Epithelial cell of proximal tubule (primary cell): ENCODE measurements at regions not wholly inside any gene's neighbourhood (a gene's known extent, or its start where the extent isn't known, plus 50 kb on each side); places are given as distances from the start of the nearest gene placed in this dataset.

ENCODE experiments used
- DNase-seq: peaks from one replicate; pipeline ENCODE4 v3.0.0-alpha.2; 2011; ENCODE audit warnings: low read depth
- H3K4me3 ChIP-seq: 2 replicates; pipeline ENCODE4 v1.5.1; 2011; ENCODE audit warnings: low read depth, mild to moderate bottlenecking, low read length
- TF ChIP-seq, protein P1 (sequence below): conservative IDR thresholded peaks from 2 replicates; pipeline ENCODE4 v1.5.1; 2012; ENCODE audit warnings: low read depth, mild to moderate bottlenecking, low read length

DNA sequence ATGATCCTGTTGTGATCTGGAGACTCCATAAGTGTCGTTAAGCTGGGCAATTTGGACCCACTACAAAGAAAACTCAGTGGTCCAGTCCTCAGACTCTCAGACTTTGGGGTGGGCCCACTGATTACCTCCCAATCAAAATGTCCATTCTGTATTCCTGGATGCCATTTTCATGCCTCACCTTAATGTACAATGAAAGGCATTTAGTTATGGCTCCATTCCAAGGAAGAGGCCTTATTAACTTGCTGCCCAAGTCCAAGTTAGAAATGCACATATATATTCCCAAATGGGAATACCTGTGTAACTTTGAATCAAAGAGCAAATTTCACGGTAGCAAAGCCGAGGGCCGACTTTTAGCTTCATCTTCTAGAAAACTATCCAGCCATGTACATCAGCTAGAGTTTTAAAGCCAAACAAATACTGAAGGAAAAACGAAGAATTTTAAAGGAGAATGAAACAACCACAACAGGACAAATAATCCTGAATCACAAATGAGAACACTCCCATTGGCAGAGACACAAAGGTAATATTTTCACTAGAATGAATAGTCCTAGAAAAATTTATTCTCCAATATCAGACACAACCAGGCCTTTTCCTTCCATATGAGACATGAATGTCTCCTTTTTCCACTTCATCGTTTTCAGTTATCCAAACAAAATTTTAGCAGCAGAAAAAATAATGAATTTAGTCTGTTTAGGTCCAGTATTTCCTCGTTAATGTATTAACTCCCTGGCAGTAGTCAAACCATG, 63.7 kb upstream of the HHIP start:
- no peak for DNase-seq
- no peak overlapping the region for H3K4me3 ChIP-seq
- TF ChIP-seq, protein P1, sequence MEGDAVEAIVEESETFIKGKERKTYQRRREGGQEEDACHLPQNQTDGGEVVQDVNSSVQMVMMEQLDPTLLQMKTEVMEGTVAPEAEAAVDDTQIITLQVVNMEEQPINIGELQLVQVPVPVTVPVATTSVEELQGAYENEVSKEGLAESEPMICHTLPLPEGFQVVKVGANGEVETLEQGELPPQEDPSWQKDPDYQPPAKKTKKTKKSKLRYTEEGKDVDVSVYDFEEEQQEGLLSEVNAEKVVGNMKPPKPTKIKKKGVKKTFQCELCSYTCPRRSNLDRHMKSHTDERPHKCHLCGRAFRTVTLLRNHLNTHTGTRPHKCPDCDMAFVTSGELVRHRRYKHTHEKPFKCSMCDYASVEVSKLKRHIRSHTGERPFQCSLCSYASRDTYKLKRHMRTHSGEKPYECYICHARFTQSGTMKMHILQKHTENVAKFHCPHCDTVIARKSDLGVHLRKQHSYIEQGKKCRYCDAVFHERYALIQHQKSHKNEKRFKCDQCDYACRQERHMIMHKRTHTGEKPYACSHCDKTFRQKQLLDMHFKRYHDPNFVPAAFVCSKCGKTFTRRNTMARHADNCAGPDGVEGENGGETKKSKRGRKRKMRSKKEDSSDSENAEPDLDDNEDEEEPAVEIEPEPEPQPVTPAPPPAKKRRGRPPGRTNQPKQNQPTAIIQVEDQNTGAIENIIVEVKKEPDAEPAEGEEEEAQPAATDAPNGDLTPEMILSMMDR: no peak

DNA sequence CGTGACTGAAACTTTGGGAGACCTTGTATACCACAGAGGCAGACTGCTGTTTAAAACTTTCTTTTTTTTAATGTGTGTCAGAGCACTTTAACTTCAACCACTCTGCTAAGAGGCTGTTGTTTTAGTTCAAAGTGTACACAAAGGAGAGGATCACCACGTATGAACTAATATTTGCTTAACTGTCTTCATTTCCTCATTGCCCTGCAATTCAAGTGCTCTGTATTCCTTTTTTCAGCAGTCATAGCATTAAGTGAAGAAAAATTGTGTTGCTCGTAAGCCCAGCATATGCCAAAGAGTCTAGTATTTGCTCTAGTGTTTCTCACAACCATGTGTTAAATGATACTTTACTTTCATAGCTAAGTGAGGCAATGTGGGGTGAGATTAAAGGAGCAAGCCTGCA, 63.0 kb upstream of the HHIP start:
- no peak overlapping the region for H3K4me3 ChIP-seq
- TF ChIP-seq, protein P1: no peak
- DNase-seq: no peak

DNA sequence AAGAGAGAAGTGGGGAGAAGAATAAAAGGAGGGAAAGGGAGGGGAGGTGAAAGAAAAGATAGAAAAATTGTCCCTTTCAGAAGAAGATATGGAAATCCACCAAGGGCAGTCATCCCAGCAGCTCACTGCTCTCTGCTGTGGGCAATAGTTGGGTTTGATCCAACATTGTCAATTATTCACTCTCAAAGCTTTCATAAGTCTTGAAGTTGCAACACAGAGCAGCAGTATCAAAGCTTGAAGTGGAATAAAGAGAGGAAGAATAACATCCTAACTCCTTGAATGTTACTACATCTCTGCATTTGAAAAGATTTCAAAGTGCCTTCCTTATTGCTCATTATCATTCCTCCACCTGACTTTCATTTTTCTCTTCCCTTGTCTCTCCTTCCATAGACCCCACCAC, 62.3 kb upstream of the HHIP start:
- TF ChIP-seq, protein P1: no peak
- no peak overlapping the region for H3K4me3 ChIP-seq
- DNase-seq: peak; percentile 73

DNA sequence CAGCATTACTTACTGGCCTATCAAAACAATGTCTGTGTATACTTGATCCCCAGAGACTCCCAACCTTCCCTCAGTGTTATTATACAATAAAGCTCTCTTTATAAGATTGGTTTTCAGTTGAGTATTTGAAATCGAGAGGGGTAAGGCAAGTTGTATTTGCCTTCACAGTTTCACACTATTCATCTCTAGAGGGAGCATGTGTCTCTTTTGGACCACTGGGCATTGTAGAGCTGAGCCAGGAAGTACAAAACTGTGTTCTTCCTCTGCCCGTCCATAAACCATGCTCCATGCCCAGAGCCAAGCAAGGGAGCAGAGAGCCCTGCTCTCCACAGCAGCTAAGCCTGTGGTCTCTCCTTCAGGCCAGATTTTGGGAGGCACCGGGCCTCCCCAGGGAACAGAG, 61.5 kb upstream of the HHIP start:
- TF ChIP-seq, protein P1: no peak
- H3K4me3 ChIP-seq: no peak overlapping the region
- no peak for DNase-seq

DNA sequence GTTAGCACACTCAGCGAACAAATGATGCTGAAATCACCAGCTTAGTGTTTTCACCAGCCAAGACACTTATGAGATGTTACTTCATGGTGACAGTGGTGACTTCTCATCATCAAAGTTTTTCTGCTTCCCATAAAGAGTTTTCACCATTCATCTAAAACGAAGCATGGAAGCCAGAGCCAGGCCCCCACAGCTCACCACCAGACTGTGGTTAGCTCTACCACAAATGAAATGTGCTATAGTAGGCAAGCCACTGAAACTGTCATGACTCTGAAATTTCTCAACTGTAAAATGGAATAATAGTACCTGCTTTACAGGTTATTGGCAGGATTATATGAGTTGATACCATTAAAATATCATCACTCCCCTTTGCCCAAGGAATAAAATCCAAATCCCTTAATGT, 56.4 kb upstream of the HHIP start:
- no peak for DNase-seq
- no peak overlapping the region for H3K4me3 ChIP-seq

DNA sequence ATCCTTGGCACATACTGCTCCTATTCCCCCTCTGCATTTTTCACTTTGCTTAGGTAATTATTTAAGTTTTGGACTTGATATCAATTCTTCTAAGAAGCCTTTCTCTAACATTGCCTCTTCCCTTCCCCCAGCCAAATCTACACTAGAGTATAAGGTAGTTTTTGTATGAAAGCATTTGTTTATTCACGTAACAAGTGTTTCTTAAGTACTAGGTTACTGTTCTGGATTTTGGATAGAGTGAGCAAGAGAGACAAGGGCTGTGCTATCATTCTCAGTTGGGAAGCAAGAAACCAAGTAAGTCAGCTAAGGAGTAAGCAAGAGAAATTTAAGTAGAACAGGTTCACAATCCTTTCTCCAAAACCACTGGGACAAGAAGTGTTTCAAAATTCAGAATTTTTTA, 55.9 kb upstream of the HHIP start:
- TF ChIP-seq, protein P1: no peak
- no peak overlapping the region for H3K4me3 ChIP-seq
- DNase-seq: no peak

More for the DNA sequence above, 56.4 kb upstream of the HHIP start:
- TF ChIP-seq, protein P1: no peak

DNA sequence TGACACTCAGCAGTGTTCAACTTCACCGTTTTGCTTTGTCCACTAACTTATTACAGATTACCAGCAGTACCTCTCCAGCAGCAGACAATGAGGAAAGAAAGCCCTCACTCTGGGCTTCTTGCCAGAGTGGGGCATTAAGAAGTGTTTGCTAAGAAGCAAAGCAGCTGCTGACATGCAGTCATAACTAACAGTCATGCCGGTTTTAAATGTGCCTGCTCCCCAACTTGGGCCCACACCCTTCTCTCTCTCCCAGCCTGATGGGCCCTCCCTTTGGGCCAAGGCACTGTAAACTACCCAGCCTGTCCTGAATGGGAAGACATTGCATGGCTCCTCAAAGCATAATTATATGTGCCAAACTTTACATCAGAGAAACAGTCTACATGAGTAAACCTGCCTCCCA, 54.6 kb upstream of the HHIP start:
- TF ChIP-seq, protein P1: no peak
- DNase-seq: peak; percentile 60
- no peak overlapping the region for H3K4me3 ChIP-seq
